ENCODE measurements at regions not wholly inside any gene's neighbourhood (a gene's known extent, or its start where the extent isn't known, plus 50 kb on each side); places are given as distances from the start of the nearest gene placed in this dataset.
"Not testable (repeated sequence)": the region's sequence is repeated elsewhere in the genome, so short reads cannot be mapped to it uniquely, and the experiment has no call there.

DNA sequence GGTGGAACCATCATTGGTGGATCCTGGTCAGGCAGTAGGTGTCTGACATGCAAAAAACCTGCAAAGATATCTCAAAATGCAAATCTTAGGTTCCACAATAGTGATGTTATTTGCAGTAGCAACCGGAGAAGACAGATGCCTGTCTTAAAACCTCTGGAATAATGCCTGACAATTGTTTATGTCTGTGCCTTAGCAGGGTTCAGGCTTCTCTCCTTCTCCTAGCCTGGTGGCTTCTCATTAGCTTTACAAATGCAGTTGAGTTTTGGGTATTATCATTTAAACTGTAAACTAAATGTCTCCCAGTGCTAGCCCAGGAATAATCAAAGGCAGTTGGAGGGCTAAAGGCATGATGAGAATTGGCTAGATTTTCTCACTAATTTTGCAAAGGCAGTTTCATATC is 146.3 kb upstream of the NRG3 start:
- no peaks in the 10 kb centered on the region for H3K27me3 ChIP-seq (ENCODE audit: insufficient read depth, poor library complexity, severe bottlenecking)
- no peak for DNase-seq (ENCODE audit: low read depth in 1 of 2, low spot score in 1 of 2)

DNA sequence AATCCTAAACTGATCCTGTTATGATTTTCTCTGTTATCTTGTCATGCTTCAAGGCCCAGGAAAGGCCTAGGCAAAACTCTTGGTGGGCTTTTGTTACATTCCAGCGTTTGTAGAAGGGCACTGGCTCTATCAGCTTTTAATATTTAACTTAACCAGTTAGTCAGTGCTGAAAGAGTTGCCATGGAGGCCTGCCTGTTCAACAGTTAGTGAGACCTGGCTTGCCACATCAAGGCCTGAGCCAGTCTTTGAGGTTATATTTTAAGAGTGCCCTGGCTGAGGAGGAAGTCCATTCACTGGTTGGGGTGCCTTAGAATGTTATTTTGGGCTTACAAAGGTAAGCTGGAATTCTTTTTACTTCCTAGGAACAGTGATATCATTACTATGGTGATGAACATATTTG is 144.1 kb upstream of the NRG3 start:
- TF ChIP-seq, protein P1, sequence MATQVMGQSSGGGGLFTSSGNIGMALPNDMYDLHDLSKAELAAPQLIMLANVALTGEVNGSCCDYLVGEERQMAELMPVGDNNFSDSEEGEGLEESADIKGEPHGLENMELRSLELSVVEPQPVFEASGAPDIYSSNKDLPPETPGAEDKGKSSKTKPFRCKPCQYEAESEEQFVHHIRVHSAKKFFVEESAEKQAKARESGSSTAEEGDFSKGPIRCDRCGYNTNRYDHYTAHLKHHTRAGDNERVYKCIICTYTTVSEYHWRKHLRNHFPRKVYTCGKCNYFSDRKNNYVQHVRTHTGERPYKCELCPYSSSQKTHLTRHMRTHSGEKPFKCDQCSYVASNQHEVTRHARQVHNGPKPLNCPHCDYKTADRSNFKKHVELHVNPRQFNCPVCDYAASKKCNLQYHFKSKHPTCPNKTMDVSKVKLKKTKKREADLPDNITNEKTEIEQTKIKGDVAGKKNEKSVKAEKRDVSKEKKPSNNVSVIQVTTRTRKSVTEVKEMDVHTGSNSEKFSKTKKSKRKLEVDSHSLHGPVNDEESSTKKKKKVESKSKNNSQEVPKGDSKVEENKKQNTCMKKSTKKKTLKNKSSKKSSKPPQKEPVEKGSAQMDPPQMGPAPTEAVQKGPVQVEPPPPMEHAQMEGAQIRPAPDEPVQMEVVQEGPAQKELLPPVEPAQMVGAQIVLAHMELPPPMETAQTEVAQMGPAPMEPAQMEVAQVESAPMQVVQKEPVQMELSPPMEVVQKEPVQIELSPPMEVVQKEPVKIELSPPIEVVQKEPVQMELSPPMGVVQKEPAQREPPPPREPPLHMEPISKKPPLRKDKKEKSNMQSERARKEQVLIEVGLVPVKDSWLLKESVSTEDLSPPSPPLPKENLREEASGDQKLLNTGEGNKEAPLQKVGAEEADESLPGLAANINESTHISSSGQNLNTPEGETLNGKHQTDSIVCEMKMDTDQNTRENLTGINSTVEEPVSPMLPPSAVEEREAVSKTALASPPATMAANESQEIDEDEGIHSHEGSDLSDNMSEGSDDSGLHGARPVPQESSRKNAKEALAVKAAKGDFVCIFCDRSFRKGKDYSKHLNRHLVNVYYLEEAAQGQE (IDR thresholded peaks at IDR 0.05; ENCODE audit: insufficient replicate concordance, low read depth) = no peak
- TF ChIP-seq POLR2AphosphoS5 (IDR thresholded peaks at IDR 0.05; ENCODE audit: low read depth) (no peak), SPI1 (IDR thresholded peaks at IDR 0.05; ENCODE audit: borderline replicate concordance, low read depth) (no peak), GABPA (IDR thresholded peaks at IDR 0.05; ENCODE audit: low read depth) (no peak)
- TF ChIP-seq, protein P2, sequence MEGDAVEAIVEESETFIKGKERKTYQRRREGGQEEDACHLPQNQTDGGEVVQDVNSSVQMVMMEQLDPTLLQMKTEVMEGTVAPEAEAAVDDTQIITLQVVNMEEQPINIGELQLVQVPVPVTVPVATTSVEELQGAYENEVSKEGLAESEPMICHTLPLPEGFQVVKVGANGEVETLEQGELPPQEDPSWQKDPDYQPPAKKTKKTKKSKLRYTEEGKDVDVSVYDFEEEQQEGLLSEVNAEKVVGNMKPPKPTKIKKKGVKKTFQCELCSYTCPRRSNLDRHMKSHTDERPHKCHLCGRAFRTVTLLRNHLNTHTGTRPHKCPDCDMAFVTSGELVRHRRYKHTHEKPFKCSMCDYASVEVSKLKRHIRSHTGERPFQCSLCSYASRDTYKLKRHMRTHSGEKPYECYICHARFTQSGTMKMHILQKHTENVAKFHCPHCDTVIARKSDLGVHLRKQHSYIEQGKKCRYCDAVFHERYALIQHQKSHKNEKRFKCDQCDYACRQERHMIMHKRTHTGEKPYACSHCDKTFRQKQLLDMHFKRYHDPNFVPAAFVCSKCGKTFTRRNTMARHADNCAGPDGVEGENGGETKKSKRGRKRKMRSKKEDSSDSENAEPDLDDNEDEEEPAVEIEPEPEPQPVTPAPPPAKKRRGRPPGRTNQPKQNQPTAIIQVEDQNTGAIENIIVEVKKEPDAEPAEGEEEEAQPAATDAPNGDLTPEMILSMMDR (IDR thresholded peaks at IDR 0.05; ENCODE audit: insufficient read depth, low read length) = no peak
- Histone ChIP-seq H3K27me3 (ENCODE audit: insufficient read depth, poor library complexity, severe bottlenecking) (no peaks in the 10 kb centered on the region), H3K27ac (replicated peaks) (no peak overlapping the region), H3K4me3 (replicated peaks; ENCODE audit: insufficient read depth, low read length) (no peak overlapping the region)
- DNase-seq (ENCODE audit: low read depth in 1 of 2, low spot score in 1 of 2) = no peak

More for the DNA sequence above, 146.3 kb upstream of the NRG3 start:
- Histone ChIP-seq H3K4me3 (replicated peaks; ENCODE audit: insufficient read depth, low read length) (no peak overlapping the region), H3K27ac (replicated peaks) (no peak overlapping the region)
- TF ChIP-seq, protein P2 (IDR thresholded peaks at IDR 0.05; ENCODE audit: insufficient read depth, low read length) = no peak
- TF ChIP-seq SPI1 (IDR thresholded peaks at IDR 0.05; ENCODE audit: borderline replicate concordance, low read depth) (no peak), GABPA (IDR thresholded peaks at IDR 0.05; ENCODE audit: low read depth) (no peak), POLR2AphosphoS5 (IDR thresholded peaks at IDR 0.05; ENCODE audit: low read depth) (no peak)
- TF ChIP-seq, protein P1 (IDR thresholded peaks at IDR 0.05; ENCODE audit: insufficient replicate concordance, low read depth) = no peak

- Histone ChIP-seq H3K27ac (replicated peaks) (no peak overlapping the region), H3K27me3 (ENCODE audit: insufficient read depth, poor library complexity, severe bottlenecking) (no peaks in the 10 kb centered on the region), H3K4me3 (replicated peaks; ENCODE audit: insufficient read depth, low read length) (no peak overlapping the region)
- no peak for TF ChIP-seq SPI1 (IDR thresholded peaks at IDR 0.05; ENCODE audit: borderline replicate concordance, low read depth)
- TF ChIP-seq, protein P1 (IDR thresholded peaks at IDR 0.05; ENCODE audit: insufficient replicate concordance, low read depth) = no peak
- TF ChIP-seq POLR2AphosphoS5 (IDR thresholded peaks at IDR 0.05; ENCODE audit: low read depth) = no peak
- TF ChIP-seq, protein P2 (IDR thresholded peaks at IDR 0.05; ENCODE audit: insufficient read depth, low read length) = no peak
- TF ChIP-seq GABPA (IDR thresholded peaks at IDR 0.05; ENCODE audit: low read depth) = no peak
- no peak for DNase-seq (ENCODE audit: low read depth in 1 of 2, low spot score in 1 of 2)
These were observed 141.5 kb upstream of the NRG3 start for GRCh38 chr10:81733542-81733941.

GRCh38 chr10:81735167-81735566 is 139.8 kb upstream of the NRG3 start:
- H3K4me3 ChIP-seq (replicated peaks; ENCODE audit: insufficient read depth, low read length); DNase-seq (ENCODE audit: low read depth in 1 of 2, low spot score in 1 of 2); H3K27me3 ChIP-seq (ENCODE audit: insufficient read depth, poor library complexity, severe bottlenecking); H3K27ac ChIP-seq (replicated peaks): not testable (repeated sequence)

Measured in HL-60 (cell line).